ENCODE measurements at regions not wholly inside any gene's neighbourhood (a gene's known extent, or its start where the extent isn't known, plus 50 kb on each side); places are given as distances from the start of the nearest gene placed in this dataset.
"Not testable (repeated sequence)": the region's sequence is repeated elsewhere in the genome, so short reads cannot be mapped to it uniquely, and the experiment has no call there.

- DNase-seq, result no peak
- Histone ChIP-seq H3K4me1 (ENCODE audit: control insufficient read depth, insufficient read depth, low read length) (no peaks in the 10 kb centered on the region), H3K4me3 (ENCODE audit: low read length) (no peak overlapping the region), H3K27ac (ENCODE audit: low read length) (no peak overlapping the region), H3K9me3 (ENCODE audit: control insufficient read depth, low read depth, low read length) (no peaks in the 10 kb centered on the region), H3K27me3 (ENCODE audit: control insufficient read depth, insufficient read depth, low read length) (peaks cover 6% of the 10 kb centered on the region), H3K36me3 (ENCODE audit: control insufficient read depth, insufficient read depth, low read length) (no peaks in the 10 kb centered on the region)
- 100% methylated on average over 1 of the region's 8 CpGs for WGBS (ENCODE audit: insufficient coverage, low lambda C conversion rate)
Observed at GRCh38 chr12:111239235-111239634, 129.7 kb downstream of the PHETA1 start.

GRCh38 chr12:111238075-111238734, 130.7 kb downstream of the PHETA1 start:
- no CpG with 5 or more reads among the region's 5 CpGs for WGBS (ENCODE audit: insufficient coverage, low lambda C conversion rate)
- no peak overlapping the region for H3K4me3 ChIP-seq (ENCODE audit: low read length)
- peaks cover 6% of the 10 kb centered on the region for H3K27me3 ChIP-seq (ENCODE audit: control insufficient read depth, insufficient read depth, low read length)
- no peaks in the 10 kb centered on the region for H3K9me3 ChIP-seq (ENCODE audit: control insufficient read depth, low read depth, low read length)
- H3K36me3 ChIP-seq (ENCODE audit: control insufficient read depth, insufficient read depth, low read length), result no peaks in the 10 kb centered on the region
- DNase-seq, result no peak
- H3K4me1 ChIP-seq (ENCODE audit: control insufficient read depth, insufficient read depth, low read length), result no peaks in the 10 kb centered on the region
- H3K27ac ChIP-seq (ENCODE audit: low read length), result no peak overlapping the region

GRCh38 chr12:111234491-111234890, 134.4 kb downstream of the PHETA1 start:
- H3K27ac ChIP-seq (ENCODE audit: low read length); H3K4me1 ChIP-seq (ENCODE audit: control insufficient read depth, insufficient read depth, low read length); H3K27me3 ChIP-seq (ENCODE audit: control insufficient read depth, insufficient read depth, low read length); H3K4me3 ChIP-seq (ENCODE audit: low read length); H3K36me3 ChIP-seq (ENCODE audit: control insufficient read depth, insufficient read depth, low read length); H3K9me3 ChIP-seq (ENCODE audit: control insufficient read depth, low read depth, low read length); DNase-seq: not testable (repeated sequence)
- 80% methylated on average over 1 of the region's 4 CpGs for WGBS (ENCODE audit: insufficient coverage, low lambda C conversion rate)

- no peaks in the 10 kb centered on the region for H3K36me3 ChIP-seq (ENCODE audit: control insufficient read depth, insufficient read depth, low read length)
- WGBS (ENCODE audit: insufficient coverage, low lambda C conversion rate), result no CpG with 5 or more reads among the region's 3 CpGs
- H3K4me1 ChIP-seq (ENCODE audit: control insufficient read depth, insufficient read depth, low read length), result no peaks in the 10 kb centered on the region
- no peak overlapping the region for H3K27ac ChIP-seq (ENCODE audit: low read length)
- no peaks in the 10 kb centered on the region for H3K9me3 ChIP-seq (ENCODE audit: control insufficient read depth, low read depth, low read length)
- H3K4me3 ChIP-seq (ENCODE audit: low read length), result no peak overlapping the region
- no peak for DNase-seq
- no peaks in the 10 kb centered on the region for H3K27me3 ChIP-seq (ENCODE audit: control insufficient read depth, insufficient read depth, low read length)
Observed at GRCh38 chr12:111233786-111234185, 135.1 kb downstream of the PHETA1 start.

- no peaks in the 10 kb centered on the region for H3K36me3 ChIP-seq (ENCODE audit: control insufficient read depth, insufficient read depth, low read length)
- no CpG with 5 or more reads among the region's 3 CpGs for WGBS (ENCODE audit: insufficient coverage, low lambda C conversion rate)
- H3K27me3 ChIP-seq (ENCODE audit: control insufficient read depth, insufficient read depth, low read length), result no peaks in the 10 kb centered on the region
- H3K4me1 ChIP-seq (ENCODE audit: control insufficient read depth, insufficient read depth, low read length), result no peaks in the 10 kb centered on the region
- H3K4me3 ChIP-seq (ENCODE audit: low read length), result no peak overlapping the region
- DNase-seq, result no peak
- no peak overlapping the region for H3K27ac ChIP-seq (ENCODE audit: low read length)
- no peaks in the 10 kb centered on the region for H3K9me3 ChIP-seq (ENCODE audit: control insufficient read depth, low read depth, low read length)
Observed at GRCh38 chr12:111230649-111231048, 138.2 kb downstream of the PHETA1 start.

GRCh38 chr12:111228916-111229666, 139.8 kb downstream of the PHETA1 start:
- no peak overlapping the region for H3K4me3 ChIP-seq (ENCODE audit: low read length)
- no peaks in the 10 kb centered on the region for H3K36me3 ChIP-seq (ENCODE audit: control insufficient read depth, insufficient read depth, low read length)
- no peaks in the 10 kb centered on the region for H3K4me1 ChIP-seq (ENCODE audit: control insufficient read depth, insufficient read depth, low read length)
- no peak overlapping the region for H3K27ac ChIP-seq (ENCODE audit: low read length)
- DNase-seq, result no peak
- no peaks in the 10 kb centered on the region for H3K9me3 ChIP-seq (ENCODE audit: control insufficient read depth, low read depth, low read length)
- WGBS (ENCODE audit: insufficient coverage, low lambda C conversion rate), result 100% methylated on average over 1 of the region's 5 CpGs
- H3K27me3 ChIP-seq (ENCODE audit: control insufficient read depth, insufficient read depth, low read length), result no peaks in the 10 kb centered on the region

GRCh38 chr12:111227476-111228420, 141.1 kb downstream of the PHETA1 start:
- WGBS (ENCODE audit: insufficient coverage, low lambda C conversion rate), result no CpG with 5 or more reads among the region's 10 CpGs
- Histone ChIP-seq H3K27ac (ENCODE audit: low read length) (no peak overlapping the region), H3K4me3 (ENCODE audit: low read length) (no peak overlapping the region), H3K9me3 (ENCODE audit: control insufficient read depth, low read depth, low read length) (no peaks in the 10 kb centered on the region), H3K36me3 (ENCODE audit: control insufficient read depth, insufficient read depth, low read length) (no peaks in the 10 kb centered on the region), H3K4me1 (ENCODE audit: control insufficient read depth, insufficient read depth, low read length) (no peaks in the 10 kb centered on the region), H3K27me3 (ENCODE audit: control insufficient read depth, insufficient read depth, low read length) (no peaks in the 10 kb centered on the region)
- DNase-seq, result no peak

- 96% methylated on average over 4 of the region's 21 CpGs for WGBS (ENCODE audit: insufficient coverage, low lambda C conversion rate)
- Histone ChIP-seq H3K27ac (ENCODE audit: low read length) (no peak overlapping the region), H3K36me3 (ENCODE audit: control insufficient read depth, insufficient read depth, low read length) (no peaks in the 10 kb centered on the region), H3K9me3 (ENCODE audit: control insufficient read depth, low read depth, low read length) (no peaks in the 10 kb centered on the region), H3K4me1 (ENCODE audit: control insufficient read depth, insufficient read depth, low read length) (no peaks in the 10 kb centered on the region), H3K27me3 (ENCODE audit: control insufficient read depth, insufficient read depth, low read length) (no peaks in the 10 kb centered on the region), H3K4me3 (ENCODE audit: low read length) (no peak overlapping the region)
- no peak for DNase-seq
Observed at GRCh38 chr12:111226680-111227079, 142.2 kb downstream of the PHETA1 start.

- DNase-seq, result no peak
- Histone ChIP-seq H3K4me3 (ENCODE audit: low read length) (no peak overlapping the region), H3K27me3 (ENCODE audit: control insufficient read depth, insufficient read depth, low read length) (no peaks in the 10 kb centered on the region), H3K9me3 (ENCODE audit: control insufficient read depth, low read depth, low read length) (no peaks in the 10 kb centered on the region), H3K4me1 (ENCODE audit: control insufficient read depth, insufficient read depth, low read length) (no peaks in the 10 kb centered on the region), H3K36me3 (ENCODE audit: control insufficient read depth, insufficient read depth, low read length) (no peaks in the 10 kb centered on the region), H3K27ac (ENCODE audit: low read length) (no peak overlapping the region)
- no CpG with 5 or more reads among the region's 6 CpGs for WGBS (ENCODE audit: insufficient coverage, low lambda C conversion rate)
Observed at GRCh38 chr12:111225307-111225706, 143.6 kb downstream of the PHETA1 start.

Measured in large intestine (tissue), 3 donors.